Endometrium (tissue), 2 donors: ENCODE measurements at regions not wholly inside any gene's neighbourhood (a gene's known extent, or its start where the extent isn't known, plus 50 kb on each side); places are given as distances from the start of the nearest gene placed in this dataset.
"Not testable (repeated sequence)": the region's sequence is repeated elsewhere in the genome, so short reads cannot be mapped to it uniquely, and the experiment has no call there.

Experiments used
- FAIRE-seq: peaks from 2 replicates; lab custom pipeline; 2012; peaks lifted over from hg19 to GRCh38; lab: Jason Lieb, UNC
- donor health status: control.
- donor health status: control.

DNA sequence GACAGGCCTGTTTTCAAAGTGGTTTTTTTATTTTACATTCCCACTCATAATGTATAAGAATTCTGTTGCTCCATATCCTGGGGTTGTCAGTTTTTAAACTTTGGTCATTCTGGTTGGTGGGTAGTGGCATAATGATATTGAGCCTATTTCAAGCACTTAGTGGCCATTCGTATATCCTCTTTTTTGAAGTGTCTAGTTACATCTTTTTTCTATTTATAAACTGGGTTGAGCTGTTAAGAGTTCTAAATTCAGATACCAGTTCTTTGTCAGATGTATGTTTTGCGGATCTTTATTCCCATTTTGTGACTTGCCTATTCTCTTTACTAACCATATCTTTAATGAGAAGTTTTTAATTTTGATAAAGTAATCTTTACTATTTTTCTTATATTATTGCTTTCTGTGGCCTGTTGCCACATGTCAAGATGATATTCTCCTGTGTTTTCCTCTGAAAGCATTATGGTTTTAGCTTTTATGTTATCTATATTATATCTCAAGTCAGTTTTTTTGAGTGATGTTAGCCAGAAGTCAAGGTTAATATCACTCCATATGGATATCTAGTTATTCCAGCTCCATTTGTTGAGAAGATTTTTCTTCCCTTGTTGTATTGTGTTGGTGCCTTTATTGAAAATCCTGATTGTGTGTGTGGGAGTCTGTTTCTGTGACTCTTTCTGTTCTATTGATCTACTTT, 110.9 kb downstream of the FHIP1A start:
- FAIRE-seq, result no peak

GRCh38 chr4:151522866-151523519, 114.0 kb downstream of the FHIP1A start:
- FAIRE-seq, result no peak

- FAIRE-seq, result no peak
Observed at GRCh38 chr4:151524610-151525009, 115.6 kb downstream of the FHIP1A start.

GRCh38 chr4:151526489-151526888, 117.5 kb downstream of the FHIP1A start:
- FAIRE-seq, result not testable (repeated sequence)

GRCh38 chr4:151527699-151528098, 118.7 kb downstream of the FHIP1A start:
- no peak for FAIRE-seq

DNA sequence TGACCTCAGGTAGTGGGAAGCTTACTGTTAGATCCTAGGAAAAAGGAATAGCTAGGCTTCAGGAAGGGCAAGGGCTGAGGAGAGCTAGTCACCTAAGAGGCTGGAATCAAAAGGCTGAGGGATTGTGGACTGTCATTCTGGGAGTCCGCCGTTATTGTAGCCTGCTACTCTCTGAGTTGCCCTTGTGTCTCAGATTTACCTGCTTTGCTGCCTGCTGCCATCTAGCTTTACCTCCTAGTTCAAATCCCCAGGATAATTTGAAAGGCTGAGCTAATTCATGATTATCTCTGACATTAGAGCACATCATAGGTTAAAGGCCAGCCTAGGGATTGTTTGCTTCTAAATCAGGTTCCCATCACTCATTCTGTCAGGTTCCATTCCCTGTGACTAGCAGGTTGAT, 120.2 kb downstream of the FHIP1A start:
- no peak for FAIRE-seq

- FAIRE-seq, result no peak
Observed at GRCh38 chr4:151530230-151530629, 121.3 kb downstream of the FHIP1A start.

DNA sequence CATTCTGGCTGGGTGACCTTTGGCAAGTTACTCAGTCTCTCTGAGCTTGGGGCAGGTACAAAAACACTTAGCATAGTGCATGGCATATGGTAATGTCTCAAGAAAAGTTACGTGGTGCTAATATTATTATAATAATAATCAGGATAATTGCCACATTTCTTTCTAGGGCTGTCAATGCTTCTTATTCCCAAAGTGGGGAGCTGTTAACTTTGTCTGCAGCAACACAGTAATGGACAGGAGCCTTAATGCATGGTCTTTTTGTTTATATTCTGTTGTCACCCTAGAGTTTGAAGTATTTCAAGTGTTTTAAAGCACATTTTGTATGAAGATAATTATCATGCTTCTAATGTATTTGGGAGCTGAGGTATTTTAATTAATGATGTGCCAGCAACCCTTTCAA, 121.8 kb downstream of the FHIP1A start:
- no peak for FAIRE-seq

GRCh38 chr4:151532001-151532708, 123.2 kb downstream of the FHIP1A start:
- FAIRE-seq, result no peak

DNA sequence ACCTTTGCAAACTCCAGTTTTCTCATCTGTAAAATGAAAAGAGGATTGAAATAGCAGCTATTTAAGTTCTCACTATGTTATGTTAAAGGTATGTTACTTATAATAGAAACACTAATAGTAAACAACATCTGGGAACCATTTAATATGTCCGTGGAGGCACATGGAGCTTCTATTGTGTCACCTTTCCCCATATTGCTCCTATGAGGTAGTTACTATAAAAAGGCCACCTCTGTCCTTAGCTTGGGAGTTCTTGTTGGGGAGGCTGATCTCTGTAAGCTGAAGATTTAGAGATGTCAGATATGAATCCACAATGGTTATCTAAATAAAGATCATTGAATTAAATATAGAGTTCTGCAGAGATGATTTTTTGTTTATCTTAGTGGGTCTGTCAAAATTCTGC, 125.2 kb downstream of the FHIP1A start:
- no peak for FAIRE-seq

- no peak for FAIRE-seq
Observed at GRCh38 chr4:151535366-151535765, 126.4 kb downstream of the FHIP1A start.

DNA sequence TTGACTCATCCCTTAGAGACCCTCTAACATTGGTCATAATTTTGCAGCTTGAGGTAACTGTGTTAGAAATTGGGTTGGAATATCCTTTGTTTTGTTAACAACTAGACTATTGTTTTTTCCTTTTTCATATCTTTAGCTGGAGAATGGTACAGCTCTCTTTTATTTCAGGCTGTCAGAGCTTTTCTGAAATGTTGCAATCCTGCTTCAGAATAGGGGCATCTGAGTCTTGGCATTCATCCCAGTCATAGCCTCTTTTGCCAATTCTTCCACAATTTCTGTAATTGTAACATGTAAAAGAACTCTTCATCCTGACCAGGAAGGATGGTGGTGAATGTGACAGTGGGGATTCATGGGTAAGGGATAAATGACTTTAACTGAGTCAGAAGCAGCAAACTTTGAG, 128.7 kb downstream of the FHIP1A start:
- no peak for FAIRE-seq

DNA sequence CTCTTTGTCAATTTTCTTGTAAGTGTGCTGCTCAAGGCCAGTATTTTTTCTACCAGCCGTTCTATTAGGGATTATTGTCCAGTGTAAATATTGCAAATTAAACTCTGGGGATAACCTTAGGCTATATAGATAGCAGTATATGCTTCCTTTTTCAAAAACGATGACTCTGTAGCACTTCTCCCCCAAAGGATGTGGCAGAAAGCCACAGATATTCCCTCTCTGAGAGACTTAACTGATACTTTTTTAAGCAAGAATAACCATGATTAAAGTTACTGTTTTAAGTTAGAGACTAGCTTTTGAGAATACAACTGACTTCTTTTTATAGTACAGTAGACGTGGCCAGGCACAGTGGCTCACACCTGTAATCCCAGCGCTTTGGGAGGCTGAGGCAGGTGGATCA, 130.0 kb downstream of the FHIP1A start:
- no peak for FAIRE-seq

DNA sequence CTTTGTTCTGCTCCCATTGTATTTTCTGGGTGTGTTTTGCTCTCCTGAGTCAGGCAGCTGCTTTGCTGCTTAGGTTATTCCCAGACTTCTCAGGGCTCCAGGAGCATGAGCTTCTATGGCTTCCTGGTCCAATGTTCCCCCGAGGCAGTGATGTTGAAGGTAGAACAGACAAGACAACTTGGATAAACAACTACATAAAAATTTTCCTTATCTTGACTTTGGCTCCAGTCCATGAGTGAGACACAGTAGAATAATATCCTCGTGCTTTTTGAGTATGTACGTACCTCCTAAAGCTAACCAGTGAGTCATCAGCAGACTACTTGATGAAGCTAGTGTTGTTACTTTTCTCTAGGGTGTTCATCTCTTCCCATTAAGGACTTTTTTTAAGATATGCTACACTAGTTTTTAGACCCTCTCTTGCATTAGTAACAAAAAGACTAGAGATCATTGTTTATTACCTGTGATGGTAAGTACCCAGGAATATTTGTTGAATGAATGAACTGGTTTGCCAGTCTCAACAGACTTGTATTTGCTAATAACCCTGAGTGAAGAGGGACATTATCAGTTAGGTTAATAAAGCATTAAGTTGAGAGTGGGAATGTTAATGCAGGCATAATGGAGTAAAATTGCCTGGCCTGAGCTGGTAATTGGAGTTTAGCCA, 131.9 kb downstream of the FHIP1A start:
- FAIRE-seq, result no peak

GRCh38 chr4:151541389-151542071, 132.6 kb downstream of the FHIP1A start:
- FAIRE-seq, result no peak

GRCh38 chr4:151548708-151549107, 139.7 kb downstream of the FHIP1A start:
- no peak for FAIRE-seq

DNA sequence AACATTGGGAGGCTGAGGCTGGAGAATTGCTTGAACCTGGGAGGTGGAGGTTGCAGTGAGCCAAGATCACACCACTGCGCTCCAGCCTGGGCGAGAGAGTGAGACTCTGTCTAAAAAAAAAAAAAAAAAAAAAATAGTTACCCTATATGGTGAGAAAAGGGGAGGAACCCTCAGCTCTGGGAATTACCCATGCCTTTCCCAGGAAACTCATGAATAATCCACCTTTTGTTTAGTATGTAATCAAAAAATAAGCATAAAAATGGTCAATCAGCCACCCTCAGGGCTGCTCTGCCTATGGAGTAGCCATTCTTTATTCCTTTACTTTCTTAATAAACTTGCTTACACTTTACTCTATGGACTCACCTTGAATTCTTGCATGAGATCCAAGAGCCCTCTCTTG, 140.4 kb downstream of the FHIP1A start:
- not testable (repeated sequence) for FAIRE-seq

- FAIRE-seq, result no peak
Observed at GRCh38 chr4:151553874-151554273, 144.9 kb downstream of the FHIP1A start.

DNA sequence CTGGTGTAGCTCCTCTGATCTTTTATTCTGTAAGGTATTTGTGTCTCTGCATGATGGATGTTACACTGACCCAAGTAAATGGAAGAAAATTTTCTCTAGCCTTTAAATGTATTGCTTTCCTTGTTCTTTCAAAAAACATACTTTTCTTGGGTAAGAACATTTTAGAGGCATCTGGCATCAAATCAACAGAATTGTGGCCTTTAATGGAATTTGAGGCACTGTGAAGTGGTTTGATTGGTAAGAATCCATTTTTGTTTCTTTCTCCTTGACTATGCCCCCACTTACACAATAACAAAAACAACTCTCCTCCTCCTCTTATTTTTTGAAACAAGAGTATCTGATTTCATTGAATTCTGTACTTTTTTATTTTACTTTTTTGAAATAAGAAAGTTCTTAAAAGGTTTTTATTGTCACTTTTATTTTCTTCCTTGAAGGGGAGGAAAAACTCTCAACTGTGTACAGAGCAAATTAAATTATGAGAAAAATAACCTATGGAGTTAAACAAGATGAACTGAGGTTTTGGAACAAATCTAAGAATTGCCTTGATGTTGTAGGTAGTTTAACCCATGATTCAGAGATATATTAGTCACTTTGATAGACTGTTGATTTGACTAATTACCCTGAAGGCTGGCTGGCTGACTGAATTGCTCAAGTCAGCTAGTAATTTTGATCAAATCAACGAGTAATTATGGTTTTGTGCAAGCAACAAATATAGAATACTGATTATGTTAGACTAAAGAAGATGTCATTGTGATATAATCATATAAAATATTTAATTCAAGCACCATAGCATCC, 146.4 kb downstream of the FHIP1A start:
- FAIRE-seq, result peak; percentile 87

- FAIRE-seq, result no peak
Observed at GRCh38 chr4:151558496-151559113, 149.6 kb downstream of the FHIP1A start.

GRCh38 chr4:151559595-151559994, 150.6 kb downstream of the FHIP1A start:
- FAIRE-seq, result no peak
